Kidney tubule cell (primary cell): ENCODE measurements at regions not wholly inside any gene's neighbourhood (a gene's known extent, or its start where the extent isn't known, plus 50 kb on each side); places are given as distances from the start of the nearest gene placed in this dataset.

Experiments
- DNase-seq: peaks from one replicate; pipeline ENCODE4 v3.0.0-alpha.2; 2018; ENCODE audit warnings: low spot score

DNA sequence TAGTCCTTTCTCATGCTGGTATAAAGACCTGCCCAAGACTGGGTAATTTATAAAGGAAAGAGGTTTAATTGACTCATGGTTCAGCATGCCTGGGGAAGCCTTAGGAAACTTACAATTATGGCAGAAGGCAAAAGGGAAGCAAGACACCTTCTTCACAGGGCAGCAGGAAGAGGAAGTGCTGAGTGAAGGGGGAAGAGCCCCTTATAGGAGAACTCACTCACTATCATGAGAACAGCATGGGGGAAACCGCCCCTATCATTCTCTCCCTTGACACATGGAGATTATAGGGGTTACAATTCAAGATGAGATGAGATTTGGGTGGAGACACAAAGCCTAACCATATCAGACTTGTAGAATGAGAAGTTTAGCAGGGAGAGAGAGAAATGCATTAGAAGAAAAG lies 373.3 kb upstream of the DIAPH2 start:
- DNase-seq, result no peak

DNA sequence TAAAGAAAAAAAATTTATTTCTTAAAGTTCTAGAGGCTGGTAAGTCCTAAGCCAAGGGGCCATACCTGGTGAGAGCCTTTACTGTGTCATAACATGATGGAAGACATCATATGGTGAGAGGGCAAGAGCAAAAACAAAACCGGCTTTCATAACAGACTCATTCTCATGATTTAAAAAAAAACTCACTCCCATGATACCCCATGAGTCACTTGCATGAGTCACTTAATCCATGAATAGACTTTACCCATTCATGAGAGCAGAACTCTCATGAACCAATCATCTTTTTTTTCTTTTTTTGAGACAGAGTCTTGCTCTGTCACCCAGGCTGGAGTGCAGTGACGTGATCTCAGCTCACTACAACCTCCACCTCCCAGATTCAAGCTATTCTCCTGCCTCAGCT lies 369.7 kb upstream of the DIAPH2 start:
- DNase-seq, result peak; percentile 46

DNA sequence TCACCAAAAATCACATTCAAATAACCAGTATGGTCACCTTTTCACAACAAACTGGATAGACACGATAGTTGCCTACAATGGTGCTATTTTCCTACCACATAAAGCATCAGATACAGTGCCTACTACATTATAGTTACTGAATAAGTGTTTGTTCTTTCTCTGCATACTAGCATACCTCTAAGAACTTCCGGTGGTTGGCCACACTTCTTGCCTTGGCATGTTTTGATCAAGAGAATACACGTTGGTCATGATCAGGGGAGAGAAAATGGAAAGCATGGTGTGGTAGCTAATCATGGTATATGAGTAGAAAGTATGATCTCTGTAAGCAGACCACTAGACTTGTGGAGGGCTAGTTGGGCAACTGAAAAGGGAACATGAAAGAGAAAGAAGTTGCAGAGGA lies 322.8 kb upstream of the DIAPH2 start:
- no peak for DNase-seq

DNA sequence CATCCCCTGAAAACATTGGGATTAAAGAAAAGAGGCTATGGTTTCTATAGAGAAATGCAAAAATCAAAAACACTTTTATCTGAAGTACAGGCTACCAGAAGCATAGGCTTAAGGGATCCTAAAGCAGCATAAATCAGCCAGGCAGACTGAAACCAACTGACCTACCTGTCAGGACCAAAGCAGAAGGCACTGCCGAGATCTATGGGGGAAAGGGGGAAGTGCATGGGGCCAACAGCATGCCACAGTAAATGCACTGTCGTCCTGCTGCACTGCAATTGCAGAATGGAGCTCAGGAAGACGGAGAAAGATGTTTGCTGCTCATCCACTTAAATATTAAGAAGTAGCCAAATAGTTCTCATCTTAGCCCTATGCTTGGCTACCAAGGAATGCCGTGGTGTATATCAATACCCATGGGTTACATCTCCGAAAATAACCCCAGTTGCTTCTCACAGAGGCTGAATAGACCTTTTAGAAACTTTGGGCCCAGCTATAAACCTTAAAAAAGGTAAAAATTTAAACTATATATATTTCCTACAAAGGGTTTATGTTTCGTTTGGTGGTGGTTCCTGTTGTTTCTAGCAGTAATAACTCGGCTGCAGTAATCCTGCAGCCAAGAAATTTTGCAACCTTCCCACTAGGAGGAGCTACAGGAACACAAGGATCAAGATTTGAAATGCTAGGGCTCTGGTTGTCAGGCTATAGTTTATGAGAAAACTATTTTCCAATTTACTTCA lies 312.2 kb upstream of the DIAPH2 start:
- DNase-seq, result peak; percentile 66

DNA sequence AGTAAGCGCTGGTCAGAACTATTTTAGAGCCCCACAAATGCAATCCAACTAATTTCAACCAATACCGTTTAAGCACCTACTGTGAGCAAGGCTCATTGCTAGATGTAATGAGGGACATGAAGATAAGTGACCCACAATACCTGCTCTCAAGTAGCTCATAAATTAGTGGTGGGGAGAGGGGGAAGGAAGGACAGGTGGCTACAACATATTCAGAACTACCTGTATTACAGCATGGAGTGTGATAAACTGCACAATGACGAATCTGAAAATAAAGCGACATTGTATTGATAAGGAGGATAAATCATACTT lies 311.6 kb upstream of the DIAPH2 start:
- no peak for DNase-seq

DNA sequence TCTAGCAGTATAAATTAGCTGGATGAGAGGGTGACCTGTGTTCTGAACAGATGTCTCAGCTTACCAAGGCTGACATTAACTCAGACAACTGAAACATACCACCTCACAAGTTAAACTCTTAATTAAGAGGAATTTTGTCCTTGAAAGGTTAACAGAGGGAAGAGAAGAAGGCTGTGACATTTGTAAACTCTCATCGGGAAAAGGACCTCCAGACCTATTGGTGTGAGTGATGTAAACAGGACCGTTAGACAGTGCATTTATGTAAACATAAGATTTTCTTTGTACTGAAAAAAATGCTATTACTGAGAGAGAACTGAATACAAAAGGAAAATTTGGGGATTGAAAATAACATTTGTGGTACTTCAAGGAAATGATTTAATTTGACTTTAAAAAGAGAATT lies 308.4 kb upstream of the DIAPH2 start:
- no peak for DNase-seq

DNA sequence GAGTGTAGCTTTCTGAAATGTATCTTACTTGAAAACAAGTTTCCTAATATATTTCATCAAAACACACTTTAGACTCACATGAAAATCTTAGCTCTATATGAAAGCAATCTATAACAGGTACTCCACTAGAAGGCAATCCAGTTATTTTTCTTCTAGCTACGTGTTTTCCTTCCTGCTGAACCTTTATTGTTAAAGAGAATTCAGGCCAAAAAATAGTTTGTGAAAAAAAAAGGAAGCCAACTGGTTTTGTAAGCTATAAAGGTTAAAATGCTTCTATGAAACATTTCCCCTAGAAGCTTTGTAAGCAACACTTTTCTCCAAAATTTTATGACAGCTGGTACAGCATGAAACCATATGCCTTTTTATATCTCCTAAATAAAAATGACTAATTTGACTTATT lies 304.7 kb upstream of the DIAPH2 start:
- DNase-seq, result no peak

DNA sequence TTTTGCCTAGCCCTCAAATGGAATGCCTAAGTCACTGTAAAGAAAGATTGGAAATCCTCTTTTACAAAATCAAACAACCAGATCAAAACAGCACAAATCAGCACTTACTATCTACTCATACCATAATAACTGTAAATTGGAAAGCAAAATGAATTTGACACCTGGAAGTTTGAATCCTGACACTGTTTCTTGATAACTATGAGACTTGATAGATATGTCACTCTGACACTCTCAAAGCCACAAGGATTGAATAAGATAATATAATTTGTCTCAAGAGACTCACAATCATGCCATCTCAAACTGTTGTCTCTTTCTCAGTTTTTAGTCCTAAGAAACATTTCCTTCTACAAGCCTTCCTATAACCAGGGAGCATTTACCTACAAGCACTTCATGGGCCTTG lies 302.6 kb upstream of the DIAPH2 start:
- DNase-seq, result no peak

DNA sequence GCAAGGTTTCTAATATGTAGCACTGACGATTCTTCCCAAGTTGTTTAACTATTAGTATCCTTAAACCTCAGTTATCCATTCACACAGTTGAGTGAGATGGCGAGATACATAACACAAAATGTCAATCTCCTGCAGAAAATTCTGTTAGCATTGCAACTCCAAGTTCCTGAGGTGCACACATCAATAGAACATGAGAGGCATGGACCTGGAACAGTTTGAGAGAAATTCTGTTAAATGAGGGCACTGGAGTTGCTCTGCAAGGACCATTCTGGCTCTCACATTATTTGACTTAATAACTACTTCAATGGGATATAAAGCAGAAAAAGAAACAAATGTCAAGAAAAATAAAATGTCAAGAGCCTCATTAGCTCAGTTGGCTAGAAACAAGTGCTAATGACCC lies 301.2 kb upstream of the DIAPH2 start:
- DNase-seq, result no peak

DNA sequence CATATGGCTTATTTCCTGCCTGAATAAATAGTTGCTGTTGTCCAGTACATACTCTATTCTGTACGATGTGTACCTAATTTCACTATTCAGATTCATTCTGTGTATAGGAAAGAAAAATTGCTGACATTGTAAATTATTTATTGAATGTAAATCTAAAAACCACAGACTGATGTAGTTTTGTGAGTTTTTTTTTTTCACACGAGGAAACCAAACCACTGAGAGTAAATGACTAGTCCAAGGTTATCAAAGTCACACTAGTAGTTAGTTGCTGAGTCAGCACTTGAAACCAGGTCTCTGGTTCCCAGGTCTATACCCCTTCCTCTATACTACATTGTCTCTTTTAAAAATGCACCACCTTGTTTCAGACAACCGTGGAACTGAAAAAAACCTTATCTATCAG lies 298.3 kb upstream of the DIAPH2 start:
- no peak for DNase-seq

DNA sequence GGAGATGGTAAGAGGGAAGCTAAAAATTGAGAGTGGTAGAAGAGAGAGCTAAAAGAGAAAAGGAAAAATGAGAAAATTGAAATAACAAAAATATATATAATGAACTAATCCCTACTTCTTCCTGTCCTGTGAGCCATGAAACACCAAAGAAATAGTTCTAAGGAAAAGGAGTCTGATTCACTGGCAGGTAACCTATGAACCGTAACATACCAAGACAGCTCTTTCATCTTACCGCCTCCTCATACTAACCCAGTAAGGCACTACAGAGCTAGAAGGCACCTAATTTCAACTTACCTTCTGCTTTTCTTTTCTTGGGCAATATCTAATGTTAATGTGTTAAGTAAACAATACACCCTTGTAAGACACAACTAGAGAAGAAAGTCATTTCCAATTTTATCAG lies 297.7 kb upstream of the DIAPH2 start:
- peak; percentile 78 for DNase-seq

DNA sequence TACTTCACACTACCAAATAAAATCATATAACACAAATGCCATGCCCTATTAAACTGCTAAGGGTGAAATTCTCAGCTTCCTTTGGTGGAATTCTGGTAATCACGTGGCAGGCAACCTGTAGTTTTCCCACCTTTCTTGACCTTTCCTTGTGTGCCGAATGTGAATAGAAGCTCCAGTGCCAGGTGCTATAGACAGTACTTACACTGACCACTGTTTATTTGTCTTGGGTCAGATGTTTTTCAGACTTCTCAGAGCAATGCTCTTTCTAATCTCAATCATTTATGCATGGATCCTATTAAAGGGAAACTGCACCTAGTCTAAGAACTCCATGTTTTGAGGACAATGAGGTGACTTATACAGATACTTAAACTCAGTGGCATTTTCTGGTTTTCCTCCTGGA lies 296.8 kb upstream of the DIAPH2 start:
- DNase-seq, result no peak

DNA sequence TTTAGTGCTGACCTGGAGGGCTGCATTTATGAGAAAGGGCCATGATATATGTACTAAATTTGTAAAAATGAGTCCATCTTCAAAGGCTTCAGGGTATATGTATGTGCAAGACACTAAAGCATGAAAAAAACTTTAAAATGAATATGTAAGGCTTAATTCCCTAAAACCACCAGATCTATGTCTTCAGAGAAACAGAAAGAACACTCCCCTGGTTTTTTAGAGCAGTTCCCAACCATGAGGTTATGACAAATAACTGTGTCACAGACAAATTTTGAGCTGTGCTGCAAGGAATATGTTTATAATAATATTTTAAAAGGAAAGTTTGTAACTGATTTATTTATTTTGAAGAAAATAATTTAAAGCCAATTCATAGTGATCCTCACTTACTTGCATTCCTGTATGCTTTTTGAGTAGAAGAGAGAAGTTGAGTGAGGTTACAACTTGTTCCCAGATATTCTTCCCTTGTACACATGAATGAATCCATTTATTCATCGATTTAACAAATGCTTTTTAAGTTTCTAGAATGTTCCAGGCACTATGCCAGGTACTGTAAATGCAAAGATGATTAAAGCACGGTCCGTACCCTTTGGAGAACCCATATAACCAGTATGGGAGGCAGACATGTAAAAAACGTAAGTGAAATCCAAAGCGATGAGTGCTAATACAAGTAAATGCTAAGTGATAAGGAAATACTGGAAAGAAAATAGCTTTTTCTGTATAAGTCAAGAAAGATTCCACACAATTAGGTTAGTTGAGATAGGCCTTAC lies 295.2 kb upstream of the DIAPH2 start:
- no peak for DNase-seq

DNA sequence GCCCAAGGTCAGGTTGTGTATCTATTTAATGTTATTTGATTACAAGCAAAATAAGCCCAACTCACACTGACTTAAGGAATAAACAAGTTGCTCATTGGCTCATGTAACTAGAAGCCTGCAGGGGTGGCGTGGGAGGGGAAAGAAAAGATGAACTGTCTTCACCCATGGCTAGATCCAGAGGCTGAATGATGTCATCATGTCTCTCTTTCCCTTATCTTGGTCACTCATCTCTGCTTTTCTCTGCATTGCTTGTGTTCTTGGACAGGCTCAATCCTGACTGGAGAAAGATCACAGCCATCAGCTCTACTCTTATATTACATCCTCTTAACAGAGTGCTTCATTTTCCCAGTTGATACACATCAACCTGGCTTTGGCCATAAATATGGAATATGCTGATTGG lies 290.0 kb upstream of the DIAPH2 start:
- peak; percentile 15 for DNase-seq

DNA sequence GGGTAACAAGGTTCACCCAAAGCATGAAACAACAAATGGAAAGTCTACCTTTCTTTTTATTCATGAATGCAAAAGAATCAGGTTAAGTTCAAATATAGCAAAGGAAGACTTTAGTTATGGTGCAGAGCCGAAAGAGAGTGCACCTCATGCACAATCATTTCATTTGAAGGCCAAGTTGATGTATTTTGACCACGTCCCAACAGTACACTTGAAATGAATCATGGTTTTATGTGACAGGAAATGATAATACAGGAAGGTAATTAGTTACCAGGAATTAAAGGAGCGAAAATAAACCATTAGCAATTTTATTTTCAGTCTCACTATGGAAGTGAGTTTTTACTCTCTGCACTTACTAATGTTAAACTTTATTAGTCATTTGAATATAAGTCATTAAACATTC lies 281.2 kb upstream of the DIAPH2 start:
- no peak for DNase-seq

DNA sequence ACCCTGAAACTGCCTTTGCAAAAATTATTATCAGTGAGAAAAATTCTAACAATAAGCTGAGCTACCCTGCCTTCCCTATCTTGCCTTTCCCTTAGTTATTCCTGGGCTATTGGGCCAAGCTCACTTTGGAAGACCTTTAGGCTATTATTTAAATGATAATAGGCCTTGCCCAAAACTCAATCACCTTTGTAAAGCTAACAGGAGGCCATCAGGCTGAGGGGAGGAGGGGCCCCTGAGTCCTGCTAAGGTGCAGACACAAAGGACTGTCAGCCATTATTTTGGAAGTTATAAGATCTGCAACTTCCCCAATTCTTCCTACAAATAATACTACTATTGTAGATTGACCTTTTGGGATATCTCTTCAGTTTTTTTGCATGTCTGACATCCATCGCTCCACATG lies 278.8 kb upstream of the DIAPH2 start:
- DNase-seq, result no peak

DNA sequence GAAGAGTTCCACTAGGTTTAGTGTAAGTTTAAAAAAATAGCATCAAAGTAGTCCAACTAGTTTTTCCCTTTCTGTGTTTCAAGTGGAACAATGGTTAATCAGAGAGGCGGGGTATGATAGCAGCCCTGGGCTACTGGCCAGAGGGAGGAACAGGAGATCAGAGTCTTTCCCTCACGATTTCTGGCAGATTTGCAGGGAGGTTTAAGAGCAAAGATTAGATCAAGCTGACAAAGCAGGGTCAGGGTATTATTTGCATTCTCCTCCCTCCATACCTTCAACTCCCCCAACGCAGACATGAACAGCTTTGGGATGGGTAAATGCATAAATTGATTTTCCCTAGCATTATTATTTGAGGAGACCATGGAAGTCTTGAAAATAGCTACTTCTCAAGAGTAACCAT lies 277.6 kb upstream of the DIAPH2 start:
- DNase-seq, result no peak

DNA sequence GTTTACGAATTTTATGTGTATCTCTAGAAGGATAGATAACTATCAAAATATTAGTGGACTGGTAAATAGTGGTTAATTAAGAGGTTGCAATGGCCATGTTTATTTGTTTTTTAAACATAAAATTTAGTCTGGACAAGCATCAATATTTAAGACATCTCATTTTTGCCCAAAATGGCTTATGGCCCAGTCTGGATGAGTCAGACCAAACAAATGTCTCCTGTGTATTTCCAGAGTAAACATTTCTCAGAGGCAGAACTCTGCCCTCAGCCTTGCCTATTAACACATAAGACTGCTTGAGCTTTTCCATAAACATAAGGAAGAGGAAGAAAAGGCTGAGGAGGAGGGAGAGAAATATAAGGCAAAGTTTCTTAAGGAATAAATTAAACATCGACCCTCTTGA lies 277.1 kb upstream of the DIAPH2 start:
- DNase-seq, result peak; percentile 27

DNA sequence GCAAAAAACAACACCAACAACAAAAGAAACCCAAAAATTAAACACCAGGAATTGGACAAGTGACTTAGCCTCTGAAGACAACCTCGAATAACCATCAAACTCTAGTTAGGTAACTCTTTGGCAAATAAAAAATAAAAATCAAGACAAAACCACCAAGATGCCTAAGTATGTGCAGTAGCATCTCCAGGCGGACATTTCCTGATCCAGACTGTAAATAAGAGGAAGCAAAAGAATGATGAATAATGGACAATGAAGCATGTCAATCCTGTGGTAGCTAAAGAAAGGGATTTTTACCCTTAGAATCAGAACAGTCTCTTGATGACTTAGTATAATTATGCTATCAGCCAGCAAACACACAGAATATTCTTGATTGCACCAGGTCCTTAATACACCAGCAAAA lies 276.7 kb upstream of the DIAPH2 start:
- DNase-seq, result peak; percentile 11

DNA sequence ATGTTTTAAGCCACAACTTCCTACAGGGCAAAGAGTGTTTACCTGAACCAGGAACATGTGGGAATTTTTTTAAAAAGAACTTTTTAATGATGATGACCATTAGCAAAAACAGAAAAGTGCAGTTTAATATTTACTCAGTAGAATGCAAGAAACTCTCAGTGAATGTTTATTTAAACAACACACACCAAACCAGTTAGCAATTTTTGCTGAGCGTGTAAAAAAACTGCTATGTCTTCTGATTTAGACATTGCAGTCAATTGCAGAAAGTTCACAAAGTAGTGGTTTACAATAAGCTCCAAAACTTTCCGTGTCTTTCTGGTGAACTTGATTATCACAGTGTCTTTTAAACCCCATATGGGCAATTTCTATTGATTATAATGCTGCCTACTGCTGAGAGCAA lies 273.7 kb upstream of the DIAPH2 start:
- no peak for DNase-seq

DNA sequence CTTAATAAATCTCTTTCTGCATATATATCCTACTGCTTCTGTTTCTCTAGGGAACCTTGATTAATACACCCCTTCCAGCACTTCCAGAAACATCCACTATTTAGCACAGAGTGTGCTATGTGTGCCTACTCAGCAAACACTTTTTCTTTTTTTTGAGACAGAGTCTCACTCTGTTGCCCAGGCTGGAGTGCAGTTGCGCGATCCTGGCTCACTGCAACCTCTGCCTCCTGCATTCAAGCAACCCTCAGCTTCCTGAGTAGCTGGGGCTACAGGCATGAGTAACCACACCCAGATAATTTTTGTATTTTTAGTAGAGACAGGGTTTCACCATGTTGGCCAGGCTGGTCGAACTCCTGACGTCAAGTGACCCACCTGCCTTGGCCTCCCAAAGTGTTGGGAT lies 266.9 kb upstream of the DIAPH2 start:
- DNase-seq, result no peak

DNA sequence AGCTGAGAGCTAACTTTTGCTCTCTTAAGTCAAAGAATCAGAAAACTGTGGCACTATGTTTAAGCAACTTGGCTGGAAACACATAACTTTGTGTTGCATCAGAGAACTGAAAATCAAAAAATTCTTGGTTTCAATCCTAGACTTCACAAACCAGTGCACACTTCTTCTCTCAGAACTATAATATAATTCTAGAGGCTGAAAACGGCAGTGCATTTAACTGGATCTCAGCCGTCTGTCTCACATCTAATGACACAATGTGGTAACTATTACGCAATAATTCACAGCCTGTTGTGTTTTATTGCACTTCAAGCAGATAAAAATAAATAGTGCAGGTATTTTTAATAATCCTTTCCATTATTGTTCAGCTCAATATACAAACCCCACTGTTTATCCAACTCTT lies 260.6 kb upstream of the DIAPH2 start:
- no peak for DNase-seq

DNA sequence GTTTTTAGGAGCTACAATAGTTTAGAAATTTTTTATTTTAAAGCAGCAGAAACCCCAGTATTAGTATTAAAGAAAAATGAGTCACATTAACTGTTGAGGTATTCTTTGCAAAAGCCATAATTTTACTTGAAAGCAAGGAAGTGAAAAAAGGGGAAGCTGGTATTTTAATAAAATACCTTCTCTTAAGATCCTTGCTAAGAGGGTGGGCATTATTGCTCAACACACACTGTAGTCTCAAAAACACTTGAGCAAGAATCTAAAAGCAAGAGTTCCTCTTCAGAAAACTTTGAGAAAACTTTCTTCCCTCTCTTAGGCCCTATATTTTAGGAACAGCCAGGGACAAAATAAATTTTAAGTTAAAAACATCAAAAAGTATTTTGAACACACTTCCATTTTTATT lies 259.4 kb upstream of the DIAPH2 start:
- DNase-seq, result no peak
